ENCODE measurements at regions not wholly inside any gene's neighbourhood (a gene's known extent, or its start where the extent isn't known, plus 50 kb on each side); places are given as distances from the start of the nearest gene placed in this dataset.

DNA sequence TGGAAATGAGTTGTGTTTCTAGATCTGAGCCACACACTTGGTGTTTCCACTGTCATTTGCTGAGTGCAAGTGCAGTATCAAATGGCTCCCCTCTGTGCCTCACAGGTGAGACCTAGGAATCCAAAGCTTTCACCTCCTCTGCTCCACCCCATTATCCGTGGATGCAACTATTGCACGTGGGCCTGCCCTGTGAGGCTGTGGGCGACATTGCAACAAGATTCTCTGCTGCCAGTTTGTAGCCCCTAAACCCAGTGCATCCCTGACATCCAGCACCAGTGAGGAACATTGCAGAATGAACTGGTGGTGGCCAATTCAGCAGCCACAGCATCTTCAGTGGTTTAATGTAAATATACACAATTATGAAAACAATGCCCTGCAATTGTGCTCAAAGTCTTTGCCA is 115.0 kb upstream of the FOXA2 start:
- TF ChIP-seq, protein P1, sequence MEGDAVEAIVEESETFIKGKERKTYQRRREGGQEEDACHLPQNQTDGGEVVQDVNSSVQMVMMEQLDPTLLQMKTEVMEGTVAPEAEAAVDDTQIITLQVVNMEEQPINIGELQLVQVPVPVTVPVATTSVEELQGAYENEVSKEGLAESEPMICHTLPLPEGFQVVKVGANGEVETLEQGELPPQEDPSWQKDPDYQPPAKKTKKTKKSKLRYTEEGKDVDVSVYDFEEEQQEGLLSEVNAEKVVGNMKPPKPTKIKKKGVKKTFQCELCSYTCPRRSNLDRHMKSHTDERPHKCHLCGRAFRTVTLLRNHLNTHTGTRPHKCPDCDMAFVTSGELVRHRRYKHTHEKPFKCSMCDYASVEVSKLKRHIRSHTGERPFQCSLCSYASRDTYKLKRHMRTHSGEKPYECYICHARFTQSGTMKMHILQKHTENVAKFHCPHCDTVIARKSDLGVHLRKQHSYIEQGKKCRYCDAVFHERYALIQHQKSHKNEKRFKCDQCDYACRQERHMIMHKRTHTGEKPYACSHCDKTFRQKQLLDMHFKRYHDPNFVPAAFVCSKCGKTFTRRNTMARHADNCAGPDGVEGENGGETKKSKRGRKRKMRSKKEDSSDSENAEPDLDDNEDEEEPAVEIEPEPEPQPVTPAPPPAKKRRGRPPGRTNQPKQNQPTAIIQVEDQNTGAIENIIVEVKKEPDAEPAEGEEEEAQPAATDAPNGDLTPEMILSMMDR (IDR thresholded peaks at IDR 0.05): no peak
- H3K27me3 Mint-ChIP-seq: no peaks in the 10 kb centered on the region
- Histone ChIP-seq H3K27ac (ENCODE audit: low read depth in 1 of 2, low read length in 2 of 2) (no peak overlapping the region), H3K4me1 (ENCODE audit: insufficient read depth, low read length) (no peaks in the 10 kb centered on the region), H3K9me3 (ENCODE audit: control insufficient read depth in 1 of 2, insufficient read depth in 1 of 2, low read length in 2 of 2) (no peaks in the 10 kb centered on the region), H3K36me3 (ENCODE audit: insufficient read depth, low read length) (no peaks in the 10 kb centered on the region), H3K27me3 (ENCODE audit: control insufficient read depth in 1 of 2, insufficient read depth in 2 of 2, low read length in 2 of 2) (no peaks in the 10 kb centered on the region), H3K4me3 (ENCODE audit: low read length) (no peak overlapping the region)
- intact Hi-C loops (cut with DNase I, micrococcal nuclease): loop anchor here in 1 of 2 experiments (10.0 kb wide), 1 partner anchor 745 kb away; no protein-coding TSS in a partner anchor
- no peaks in the 10 kb centered on the region for H3K4me1 Mint-ChIP-seq (ENCODE audit: low read depth)
- no peak for ATAC-seq (ENCODE audit: poor library complexity)
- CTCF ChIA-PET: no interaction called here
- no peaks in the 10 kb centered on the region for H3K36me3 Mint-ChIP-seq (ENCODE audit: low read depth)
- no peak overlapping the region for H3K4me3 Mint-ChIP-seq
- POLR2A ChIA-PET: no interaction called here
- no peak overlapping the region for H3K27ac Mint-ChIP-seq
- no peak for DNase-seq
- peaks cover 3% of the 10 kb centered on the region for H3K9me3 Mint-ChIP-seq

- no peaks in the 10 kb centered on the region for H3K9me3 ChIP-seq (ENCODE audit: control insufficient read depth in 1 of 2, insufficient read depth in 1 of 2, low read length in 2 of 2)
- intact Hi-C loops (cut with DNase I, micrococcal nuclease): no loop called here
- Mint-ChIP-seq H3K27ac (no peak overlapping the region), H3K27me3 (no peaks in the 10 kb centered on the region), H3K36me3 (ENCODE audit: low read depth) (no peaks in the 10 kb centered on the region), H3K4me3 (no peak overlapping the region), H3K9me3 (peaks cover 3% of the 10 kb centered on the region), H3K4me1 (ENCODE audit: low read depth) (no peaks in the 10 kb centered on the region)
- DNase-seq: no peak
- ChIA-PET CTCF (no interaction called here), POLR2A (no interaction called here)
- no peak for ATAC-seq (ENCODE audit: poor library complexity)
- H3K27me3 ChIP-seq (ENCODE audit: control insufficient read depth in 1 of 2, insufficient read depth in 2 of 2, low read length in 2 of 2): no peaks in the 10 kb centered on the region
- no peak overlapping the region for H3K4me3 ChIP-seq (ENCODE audit: low read length)
- no peak overlapping the region for H3K27ac ChIP-seq (ENCODE audit: low read depth in 1 of 2, low read length in 2 of 2)
- TF ChIP-seq, protein P1 (IDR thresholded peaks at IDR 0.05): no peak
- H3K36me3 ChIP-seq (ENCODE audit: insufficient read depth, low read length): no peaks in the 10 kb centered on the region
- no peaks in the 10 kb centered on the region for H3K4me1 ChIP-seq (ENCODE audit: insufficient read depth, low read length)
Observed at GRCh38 chr20:22700367-22700766, 116.0 kb upstream of the FOXA2 start.

DNA sequence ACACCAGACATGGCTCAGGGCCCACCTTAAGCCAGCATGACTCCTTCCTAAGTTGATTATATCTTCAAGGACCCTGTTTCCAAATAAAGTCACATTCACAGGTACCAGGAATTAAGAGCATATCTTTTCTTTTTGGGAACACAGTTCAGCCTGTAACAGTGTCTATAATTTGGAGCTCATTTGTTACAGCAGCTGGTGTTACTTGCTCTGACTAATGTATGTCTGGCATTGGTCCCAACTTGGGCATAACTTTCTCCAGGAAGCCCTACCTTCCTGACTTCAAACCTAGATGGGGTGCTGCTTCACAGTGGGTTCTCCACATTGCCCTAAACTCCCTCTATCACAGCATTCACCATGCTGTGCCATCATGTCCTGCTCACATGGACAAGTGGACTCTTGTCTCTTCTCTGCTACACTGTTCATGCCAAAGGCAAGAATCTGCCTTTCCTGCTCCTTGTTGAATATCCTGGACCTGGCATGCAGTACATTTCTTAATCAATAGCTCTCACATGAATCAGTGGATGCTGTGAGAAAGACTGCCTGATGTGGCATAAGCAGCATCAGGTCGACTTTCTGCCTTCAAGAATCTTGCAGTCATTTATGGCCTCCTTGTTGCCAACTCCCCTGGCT is 117.4 kb upstream of the FOXA2 start:
- Histone ChIP-seq H3K9me3 (ENCODE audit: control insufficient read depth in 1 of 2, insufficient read depth in 1 of 2, low read length in 2 of 2) (no peaks in the 10 kb centered on the region), H3K4me3 (ENCODE audit: low read length) (no peak overlapping the region), H3K36me3 (ENCODE audit: insufficient read depth, low read length) (no peaks in the 10 kb centered on the region), H3K4me1 (ENCODE audit: insufficient read depth, low read length) (no peaks in the 10 kb centered on the region), H3K27me3 (ENCODE audit: control insufficient read depth in 1 of 2, insufficient read depth in 2 of 2, low read length in 2 of 2) (no peaks in the 10 kb centered on the region), H3K27ac (ENCODE audit: low read depth in 1 of 2, low read length in 2 of 2) (no peak overlapping the region)
- Mint-ChIP-seq H3K4me3 (no peak overlapping the region), H3K27me3 (no peaks in the 10 kb centered on the region), H3K4me1 (ENCODE audit: low read depth) (no peaks in the 10 kb centered on the region), H3K36me3 (ENCODE audit: low read depth) (no peaks in the 10 kb centered on the region), H3K27ac (no peak overlapping the region), H3K9me3 (peaks cover 3% of the 10 kb centered on the region)
- DNase-seq: no peak
- intact Hi-C loops (cut with DNase I, micrococcal nuclease): no loop called here
- CTCF ChIA-PET: no interaction called here
- TF ChIP-seq, protein P1 (IDR thresholded peaks at IDR 0.05): no peak
- POLR2A ChIA-PET: no interaction called here
- ATAC-seq (ENCODE audit: poor library complexity): no peak

Measured in CD4-positive, alpha-beta T cell (primary cell).